ENCODE measurements at regions not wholly inside any gene's neighbourhood (a gene's known extent, or its start where the extent isn't known, plus 50 kb on each side); places are given as distances from the start of the nearest gene placed in this dataset.

GRCh38 chr6:139973669-139974344 lies 599.4 kb upstream of the CITED2 start:
- TF ChIP-seq ZNF274 (IDR thresholded peaks at IDR 0.05; ENCODE audit: low read depth, low read length) (no peak), YY1 (IDR thresholded peaks at IDR 0.05; ENCODE audit: insufficient read depth, insufficient read length) (no peak)
